AG10803 (cell line): ENCODE measurements at regions not wholly inside any gene's neighbourhood (a gene's known extent, or its start where the extent isn't known, plus 50 kb on each side); places are given as distances from the start of the nearest gene placed in this dataset.

ENCODE experiments used
- DNase-seq: peaks from one replicate; pipeline ENCODE4 v3.0.0; 2010; ENCODE audit warnings: low read depth
- H3K4me3 ChIP-seq: 2 replicates; pipeline ENCODE4 v1.5.1; 2011; ENCODE audit warnings: mild to moderate bottlenecking, low read length, control low read depth
- CTCF ChIP-seq: conservative IDR thresholded peaks from 2 replicates; pipeline ENCODE4 v1.5.1; 2011; ENCODE audit warnings: mild to moderate bottlenecking, low read length, control low read depth, inconsistent platforms

- peak; percentile 20 for DNase-seq
- H3K4me3 ChIP-seq = no peak overlapping the region
These were observed 478.9 kb downstream of the PSAT1 start for GRCh38 chr9:78775696-78776295.

GRCh38 chr9:78777747-78778146 lies 480.8 kb downstream of the PSAT1 start:
- no peak for DNase-seq

More at GRCh38 chr9:78775696-78776295, 478.9 kb downstream of the PSAT1 start:
- TF ChIP-seq CTCF = no peak

GRCh38 chr9:78778318-78778717 lies 481.4 kb downstream of the PSAT1 start:
- H3K4me3 ChIP-seq = no peak overlapping the region
- TF ChIP-seq CTCF = no peak
- no peak for DNase-seq

More at GRCh38 chr9:78777747-78778146, 480.8 kb downstream of the PSAT1 start:
- H3K4me3 ChIP-seq = no peak overlapping the region
- TF ChIP-seq CTCF = no peak

GRCh38 chr9:78778861-78779374 lies 482.0 kb downstream of the PSAT1 start:
- no peak for TF ChIP-seq CTCF
- no peak overlapping the region for H3K4me3 ChIP-seq
- peak; percentile 14 for DNase-seq

GRCh38 chr9:78781681-78782080 lies 484.8 kb downstream of the PSAT1 start:
- H3K4me3 ChIP-seq = no peak overlapping the region
- no peak for DNase-seq
- no peak for TF ChIP-seq CTCF

GRCh38 chr9:78782234-78782633 lies 485.3 kb downstream of the PSAT1 start:
- no peak for TF ChIP-seq CTCF
- DNase-seq = no peak
- H3K4me3 ChIP-seq = no peak overlapping the region

- no peak overlapping the region for H3K4me3 ChIP-seq
- no peak for TF ChIP-seq CTCF
- DNase-seq = no peak
These were observed 485.9 kb downstream of the PSAT1 start for GRCh38 chr9:78782858-78783257.
